K562 (cell line): ENCODE measurements at regions not wholly inside any gene's neighbourhood (a gene's known extent, or its start where the extent isn't known, plus 50 kb on each side); places are given as distances from the start of the nearest gene placed in this dataset.

ENCODE experiments used
- ATAC-seq: fragments of 200-7000 bp; cut with Tn5 transposase; 3 replicates; pipeline ENCODE4 v1.9.1; 2020; ENCODE audit warnings: moderate library complexity
- BruUV-seq: library from RNA; stranded (reverse); fragments of 400-500 nt; replicated peaks from 2 replicates; lab custom pipeline; 2021; lab: Mats Ljungman, UMichigan
- CTCF ChIA-PET: fragments of 300-600 bp; formaldehyde crosslinking; extraction: SDS; loops from one replicate; lab custom pipeline; 2021; ENCODE audit warnings: low intra/inter-chr PET ratio; lab: Yijun Ruan, JAX
- POLR2A ChIA-PET: fragments of 300-600, 350-650 bp; sonication (Branson Sonifier 250); formaldehyde crosslinking; extraction: SDS; loops from one replicate; lab custom pipeline; 2021; ENCODE audit warnings: antibody characterized with exemption, inconsistent platforms; lab: Yijun Ruan, JAX
- DNase-seq, 4 experiments: peaks; one replicate each; pipeline versions ENCODE4 v3.0.0 to v3.0.0-alpha.2; 2011 to 2018; ENCODE audit warnings: low spot score in 3 of 4, mixed read lengths in 3 of 4; ENCODE audit errors: extremely low read depth in 1 of 4
- FAIRE-seq: peaks from 2 replicates; lab custom pipeline; 2011; peaks lifted over from hg19 to GRCh38; lab: Jason Lieb, UNC
- H2AFZ ChIP-seq: 2 replicates; pipeline ENCODE4 v1.6.0; 2011; ENCODE audit warnings: low read depth, low read length, control low read depth, inconsistent platforms
- H3K27ac ChIP-seq: fragments of 200-600 bp; 3 replicates; pipeline ENCODE4 v1.8.0; 2011; ENCODE audit warnings: low read depth, mild to moderate bottlenecking, control low read depth, inconsistent platforms, low read length, moderate library complexity, mixed read lengths; ENCODE audit errors: extremely low read depth
- H3K27me3 ChIP-seq, 2 experiments: fragments of 300-600 bp in 1 of 2; 2 replicates in 1 of 2; 3 replicates in 1 of 2; pipeline versions ENCODE4 v1.6.0 to v1.8.0; 2011; ENCODE audit warnings: inconsistent platforms in 2 of 2, low read length in 2 of 2, mild to moderate bottlenecking in 1 of 2, mixed read lengths in 1 of 2, moderate library complexity in 1 of 2; ENCODE audit not compliant: control insufficient read depth in 2 of 2, insufficient read depth in 2 of 2
- H3K36me3 ChIP-seq: fragments of 300-600 bp; 3 replicates; pipeline ENCODE4 v1.8.0; 2011; ENCODE audit warnings: mild to moderate bottlenecking, low read length, inconsistent platforms; ENCODE audit not compliant: control insufficient read depth, insufficient read depth
- H3K4me1 ChIP-seq, 2 experiments: fragments of 200-600 bp in 1 of 2; replicated peaks in 1 of 2; 2 replicates in 1 of 2; 3 replicates in 1 of 2; pipeline versions ENCODE4 v1.5.1 to v1.8.0; 2011; ENCODE audit warnings: inconsistent platforms in 2 of 2, low read length in 2 of 2, mild to moderate bottlenecking in 1 of 2, mixed read lengths in 1 of 2, moderate library complexity in 1 of 2; ENCODE audit not compliant: control insufficient read depth in 2 of 2, insufficient read depth in 2 of 2
- H3K4me2 ChIP-seq: 2 replicates; pipeline ENCODE4 v1.6.1; 2011; ENCODE audit warnings: low read length, control low read depth, inconsistent platforms, mixed read lengths; ENCODE audit not compliant: insufficient read depth
- H3K4me3 ChIP-seq: fragments of 200-600 bp; sonication (generic), shearing (Covaris generic); 2 replicates; pipeline ENCODE4 v1.5.1; 2016; ENCODE audit warnings: control low read depth, inconsistent platforms
- H3K79me2 ChIP-seq: fragments of 200-600 bp; 3 replicates; pipeline ENCODE4 v1.8.0; 2011; ENCODE audit warnings: low read length, inconsistent platforms; ENCODE audit not compliant: control insufficient read depth, insufficient read depth
- H3K9ac ChIP-seq, 2 experiments: 2 replicates each; pipeline versions ENCODE4 v1.6.0 to v1.6.1; 2011; ENCODE audit warnings: low read depth in 2 of 2, low read length in 2 of 2, control low read depth in 1 of 2, inconsistent platforms in 1 of 2, mild to moderate bottlenecking in 1 of 2, mixed read lengths in 1 of 2; ENCODE audit not compliant: insufficient read depth in 1 of 2
- H3K9me1 ChIP-seq: one replicate; pipeline ENCODE4 v1.6.0; 2011; ENCODE audit warnings: inconsistent platforms, mild to moderate bottlenecking, low read length, moderate library complexity; ENCODE audit not compliant: control insufficient read depth, insufficient read depth
- H3K9me3 ChIP-seq: replicated peaks from 2 replicates; pipeline ENCODE4 v1.5.1; 2011; ENCODE audit warnings: low read depth, low read length, inconsistent platforms; ENCODE audit not compliant: control insufficient read depth, insufficient read depth
- H4K20me1 ChIP-seq: replicated peaks from 2 replicates; pipeline ENCODE4 v1.6.1; 2011; ENCODE audit warnings: low read length, inconsistent platforms, mixed read lengths; ENCODE audit not compliant: control insufficient read depth, insufficient read depth
- ATF4 ChIP-seq: fragments of 450-650 bp; formaldehyde crosslinking; IDR thresholded peaks from 2 replicates; pipeline ENCODE4 v1.4.0; 2022; ENCODE audit warnings: mild to moderate bottlenecking, moderate library complexity
- HDGF ChIP-seq: fragments of 450-650 bp; IDR thresholded peaks from 2 replicates; pipeline ENCODE4 v1.6.1; 2016
- MEIS2 ChIP-seq: fragments of 450-650 bp; IDR thresholded peaks from 2 replicates; pipeline ENCODE4 v1.6.1; 2014; ENCODE audit warnings: mild to moderate bottlenecking; ENCODE audit not compliant: partially characterized antibody
- NR2C2 ChIP-seq, 2 experiments: fragments of 200-800 bp in 1 of 2; sonication (Bioruptor generic) in 1 of 2; sonication (generic) in 1 of 2; formaldehyde crosslinking in 1 of 2; IDR thresholded peaks; 2 replicates each; pipeline versions ENCODE4 v1.6.1 to v1.8.0; 2016 to 2022; ENCODE audit warnings: mild to moderate bottlenecking in 1 of 2, missing compliant biosample characterization in 1 of 2, missing genetic modification characterization in 1 of 2, missing genetic modification reagents in 1 of 2
- PBX2 ChIP-seq, 2 experiments: IDR thresholded peaks in 1 of 2; conservative IDR thresholded peaks in 1 of 2; 2 replicates each; pipeline ENCODE4 v1.6.1; 2016; ENCODE audit warnings: low read depth in 2 of 2, mild to moderate bottlenecking in 1 of 2, missing compliant biosample characterization in 1 of 2, missing genetic modification characterization in 1 of 2, moderate library complexity in 1 of 2
- PCBP1 ChIP-seq: fragments of 200-400 bp; formaldehyde crosslinking; IDR thresholded peaks from 2 replicates; pipeline ENCODE4 v1.6.1; 2018; ENCODE audit warnings: mild to moderate bottlenecking, low read depth, low read length; ENCODE audit not compliant: poor library complexity, severe bottlenecking
- PKNOX1 ChIP-seq: fragments of 450-650 bp; IDR thresholded peaks from 2 replicates; pipeline ENCODE4 v1.6.1; 2016
- TAF15 ChIP-seq: fragments of 200-400 bp; formaldehyde crosslinking; IDR thresholded peaks from 2 replicates; pipeline ENCODE4 v1.6.1; 2017; ENCODE audit warnings: mild to moderate bottlenecking, low read depth, low read length, moderate library complexity
- ZFPM2 ChIP-seq: fragments of 250-450 bp; sonication (Bioruptor Pico); IDR thresholded peaks from 2 replicates; pipeline ENCODE4 v1.5.1; 2022; ENCODE audit warnings: mild to moderate bottlenecking
- ZNF12 ChIP-seq: sonication (generic); formaldehyde crosslinking; IDR thresholded peaks from 2 replicates; pipeline ENCODE4 v1.4.0; 2020; ENCODE audit warnings: mild to moderate bottlenecking, missing genetic modification reagents
- ZNF395 ChIP-seq: fragments of 200-800 bp; sonication (Bioruptor generic); IDR thresholded peaks from 2 replicates; pipeline ENCODE4 v1.6.1; 2017; ENCODE audit warnings: missing genetic modification characterization, missing compliant biosample characterization
- ZNF717 ChIP-seq: fragments of 250-450 bp; sonication (Bioruptor Pico); IDR thresholded peaks from 2 replicates; pipeline ENCODE4 v1.5.0; 2021
- ZZZ3 ChIP-seq: fragments of 450-650 bp; IDR thresholded peaks from 2 replicates; pipeline ENCODE4 v1.6.1; 2016; ENCODE audit warnings: antibody characterized with exemption, mild to moderate bottlenecking, moderate library complexity
- WGBS: fragments of 100-300 bp; shearing (Covaris generic); methylation state at CpG from one replicate; pipeline ENCODE4 v1.1.6; 2016; ENCODE audit warnings: low coverage, mixed read lengths; ENCODE audit not compliant: insufficient coverage; ENCODE audit errors: missing lambda C conversion rate; 5-methylcytosine and 5-hydroxymethylcytosine counted together
- in situ Hi-C: fragments of 300-500 bp; cut with MboI; formaldehyde crosslinking; loops from 4 replicates; pipeline ENCODE4 v1.15.0; 2018; ENCODE audit warnings: inconsistent platforms, mixed read lengths
- intact Hi-C: fragments of 100-400 bp; cut with micrococcal nuclease; formaldehyde crosslinking; loops from 2 replicates; pipeline ENCODE4 v1.14.2; 2022

GRCh38 chr1:222463059-222463730, 84.7 kb downstream of the HHIPL2 start:
- BruUV-seq: no TSS peak
- H3K79me2 ChIP-seq: no peaks in the 10 kb centered on the region
- in situ Hi-C loops (loop anchor here (10.0 kb wide), 3 partner anchors 252 to 1482 kb away; partner anchors contain the start of genes AIDA and BROX), intact Hi-C loops (no loop called here)
- no peaks in the 10 kb centered on the region for H3K27me3 ChIP-seq
- CTCF ChIA-PET: no interaction called here
- H3K36me3 ChIP-seq: no peaks in the 10 kb centered on the region
- ATAC-seq (no peak), DNase-seq (no peak), FAIRE-seq (no peak)
- no peak overlapping the region for H3K27ac ChIP-seq
- no peak overlapping the region for H2AFZ ChIP-seq
- no peak overlapping the region for H3K9ac ChIP-seq
- no peaks in the 10 kb centered on the region for H3K9me3 ChIP-seq
- no peak overlapping the region for H3K4me3 ChIP-seq
- POLR2A ChIA-PET: interaction anchor here (0.6 to 1.4 kb wide), 4 partner anchors 9 to 352 kb away, joined by 3 to 4 read pairs (median 4); no protein-coding TSS in a partner anchor
- no peaks in the 10 kb centered on the region for H4K20me1 ChIP-seq
- no peaks in the 10 kb centered on the region for H3K9me1 ChIP-seq
- no peak overlapping the region for H3K4me2 ChIP-seq
- peaks cover 8 to 21% of the 10 kb centered on the region in 2 experiments for H3K4me1 ChIP-seq
- 19% methylated on average over 8 of the region's 8 CpGs for WGBS
- TF ChIP-seq NR2C2 (CRISPR knock-in tag; IDR thresholded peaks at IDR 0.05) (no peak), NR2C2 (tag; IDR thresholded peaks at IDR 0.05) (0 out of 2 replicates have a peak, but pooled peaks have one; percentile 17), HDGF (no peak), ZNF395 (CRISPR knock-in tag) (no peak), PCBP1 (no peak), ATF4 (CRISPR knock-in tag) (no peak), PKNOX1 (peak; percentile 54; the same call in 1 of the 2 replicates), ZNF717 (no peak), ZZZ3 (no peak), MEIS2 (peak; percentile 67), TAF15 (no peak), PBX2 (CRISPR knock-in tag; IDR thresholded peaks at IDR 0.05; ENCODE audit: low read depth) (no peak), PBX2 (tag; conservative IDR thresholded peaks at IDR 0.05; ENCODE audit: low read depth) (peak; percentile 73), ZNF12 (peak; percentile 94), ZFPM2 (no peak)
